ENCODE measurements at regions not wholly inside any gene's neighbourhood (a gene's known extent, or its start where the extent isn't known, plus 50 kb on each side); places are given as distances from the start of the nearest gene placed in this dataset.
"Not testable (repeated sequence)": the region's sequence is repeated elsewhere in the genome, so short reads cannot be mapped to it uniquely, and the experiment has no call there.

DNA sequence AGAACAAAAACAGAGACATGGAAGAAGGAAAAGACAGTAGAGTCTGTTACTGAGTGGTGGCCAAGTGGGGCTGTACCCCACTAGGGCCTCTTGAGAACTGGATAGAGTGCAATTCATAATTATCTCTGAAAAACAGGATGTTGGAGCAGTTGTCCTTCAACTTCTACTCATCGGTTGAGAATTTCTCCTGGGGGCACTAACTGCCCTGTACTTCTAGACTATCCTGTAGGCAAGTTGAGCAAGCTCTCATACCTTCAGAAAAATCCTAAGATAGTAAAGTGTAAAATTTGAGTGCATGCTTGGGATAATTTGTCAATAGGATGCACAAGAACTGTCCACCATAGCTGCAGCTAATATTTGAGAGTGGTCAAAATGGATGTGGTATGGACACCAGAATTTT, 179.7 kb upstream of the CNKSR2 start:
- no CpG with 5 or more reads among the region's 1 CpG for WGBS, 2 donors (ENCODE audit: extremely low coverage in 2 of 2, insufficient read length in 2 of 2, insufficient replicate concordance in 1 of 2)
- no peaks in the 10 kb centered on the region for H3K36me3 ChIP-seq (replicated peaks in 1 of 2; ENCODE audit: control insufficient read depth in 2 of 2, insufficient read depth in 2 of 2, low read length in 2 of 2)

DNA sequence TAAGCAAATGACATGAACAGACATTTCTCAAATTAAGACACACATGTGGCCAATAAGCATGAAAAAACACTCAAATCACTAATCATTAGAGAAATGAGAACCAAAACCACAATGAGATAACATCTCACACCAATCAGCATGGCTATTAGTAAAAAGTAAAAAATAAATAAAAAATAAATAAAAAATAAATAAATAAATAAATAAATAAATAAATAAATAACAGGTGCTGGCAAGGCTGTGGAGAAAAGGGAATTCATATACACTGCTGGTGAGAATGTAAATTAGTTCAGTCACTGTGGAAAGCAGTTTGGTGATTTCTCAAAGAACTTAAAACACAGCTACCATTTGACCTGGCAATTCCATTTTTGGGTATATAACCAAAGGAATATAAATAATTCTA, 167.1 kb upstream of the CNKSR2 start:
- no peak overlapping the region for H4K91ac ChIP-seq (ENCODE audit: low read depth, low read length, poor library complexity)
- H3K79me1 ChIP-seq (ENCODE audit: low read depth, low read length): no peaks in the 10 kb centered on the region
- no peak overlapping the region for H3K18ac ChIP-seq (ENCODE audit: low read length)
- H2BK12ac ChIP-seq (ENCODE audit: low read length): no peak overlapping the region
- no peak overlapping the region for H3K4me3 ChIP-seq (ENCODE audit: low read length in 2 of 2)
- no peaks in the 10 kb centered on the region for H3K36me3 ChIP-seq (replicated peaks in 1 of 2; ENCODE audit: control insufficient read depth in 2 of 2, insufficient read depth in 2 of 2, low read length in 2 of 2)
- H3K23ac ChIP-seq (ENCODE audit: low read depth, low read length, poor library complexity): no peak overlapping the region
- no peak overlapping the region for H4K8ac ChIP-seq (ENCODE audit: low read depth, low read length)
- no peak overlapping the region for H2AK5ac ChIP-seq (ENCODE audit: low read depth, low read length)
- no peak overlapping the region for H2BK5ac ChIP-seq (ENCODE audit: low read length)
- no peak overlapping the region for H2BK120ac ChIP-seq (ENCODE audit: low read depth, low read length)
- no peaks in the 10 kb centered on the region for H3K4me1 ChIP-seq (ENCODE audit: control insufficient read depth in 2 of 2, insufficient read depth in 1 of 2, low read depth in 1 of 2, low read length in 2 of 2)
- H2AFZ ChIP-seq (ENCODE audit: low read length): no peak overlapping the region
- H3K9ac ChIP-seq (ENCODE audit: low read depth, low read length, poor library complexity): no peak overlapping the region
- H3K27me3 ChIP-seq (ENCODE audit: control insufficient read depth in 3 of 3, insufficient read depth in 3 of 3, low read depth in 1 of 3, low read length in 3 of 3): no peaks in the 10 kb centered on the region
- H3K14ac ChIP-seq (ENCODE audit: low read length): no peak overlapping the region
- no peak overlapping the region for H3K4ac ChIP-seq (ENCODE audit: low read length)
- peaks cover 0 to 2% of the 10 kb centered on the region in 2 donors for H3K9me3 ChIP-seq (replicated peaks in 1 of 2; ENCODE audit: control insufficient read depth in 2 of 2, insufficient read depth in 1 of 2, low read depth in 1 of 2, low read length in 2 of 2)
- no peak overlapping the region for H3K4me2 ChIP-seq (ENCODE audit: insufficient read depth, low read length, poor library complexity, severe bottlenecking)
- H3K27ac ChIP-seq (replicated peaks; ENCODE audit: low read length): no peak overlapping the region
- H2BK15ac ChIP-seq (ENCODE audit: low read length): no peak overlapping the region
- no peak for DNase-seq (ENCODE audit: low spot score)

More for the DNA sequence above, 179.7 kb upstream of the CNKSR2 start:
- Histone ChIP-seq H3K4me1 (ENCODE audit: control insufficient read depth in 2 of 2, insufficient read depth in 1 of 2, low read depth in 1 of 2, low read length in 2 of 2) (no peaks in the 10 kb centered on the region), H3K4ac (ENCODE audit: low read length) (no peak overlapping the region), H3K27me3 (ENCODE audit: control insufficient read depth in 3 of 3, insufficient read depth in 3 of 3, low read depth in 1 of 3, low read length in 3 of 3) (no peaks in the 10 kb centered on the region), H2BK5ac (ENCODE audit: low read length) (no peak overlapping the region), H3K14ac (ENCODE audit: low read length) (no peak overlapping the region), H3K9ac (ENCODE audit: low read depth, low read length, poor library complexity) (no peak overlapping the region), H2BK120ac (ENCODE audit: low read depth, low read length) (no peak overlapping the region), H3K4me3 (ENCODE audit: low read length in 2 of 2) (no peak overlapping the region), H2BK12ac (ENCODE audit: low read length) (no peak overlapping the region), H3K18ac (ENCODE audit: low read length) (no peak overlapping the region), H3K4me2 (ENCODE audit: insufficient read depth, low read length, poor library complexity, severe bottlenecking) (no peak overlapping the region), H3K9me3 (replicated peaks in 1 of 2; ENCODE audit: control insufficient read depth in 2 of 2, insufficient read depth in 1 of 2, low read depth in 1 of 2, low read length in 2 of 2) (no peaks in the 10 kb centered on the region), H4K91ac (ENCODE audit: low read depth, low read length, poor library complexity) (no peak overlapping the region), H3K23ac (ENCODE audit: low read depth, low read length, poor library complexity) (no peak overlapping the region), H2AFZ (ENCODE audit: low read length) (no peak overlapping the region), H3K27ac (replicated peaks; ENCODE audit: low read length) (no peak overlapping the region), H4K8ac (ENCODE audit: low read depth, low read length) (no peak overlapping the region), H2AK5ac (ENCODE audit: low read depth, low read length) (no peak overlapping the region), H3K79me1 (ENCODE audit: low read depth, low read length) (no peaks in the 10 kb centered on the region), H2BK15ac (ENCODE audit: low read length) (no peak overlapping the region)
- no peak for DNase-seq (ENCODE audit: low spot score)

DNA sequence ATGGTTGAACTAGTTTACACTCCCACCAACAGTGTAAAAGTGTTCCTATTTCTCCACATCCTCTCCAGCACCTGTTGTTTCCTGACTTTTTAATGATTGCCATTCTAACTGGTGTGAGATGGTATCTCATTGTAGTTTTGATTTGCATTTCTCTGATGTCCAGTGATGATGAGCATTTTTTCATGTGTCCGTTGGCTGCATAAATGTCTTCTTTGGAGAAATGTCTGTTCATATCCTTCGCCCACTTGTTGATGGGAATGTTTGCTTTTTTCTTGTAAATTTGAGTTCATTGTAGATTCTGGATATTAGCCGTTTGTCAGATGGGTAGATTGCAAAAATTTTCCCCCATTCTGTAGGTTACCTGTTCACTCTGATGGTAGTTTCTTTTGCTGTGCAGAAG, 155.0 kb upstream of the CNKSR2 start:
- H3K9ac ChIP-seq (ENCODE audit: low read depth, low read length, poor library complexity); H3K9me3 ChIP-seq (replicated peaks in 1 of 2; ENCODE audit: control insufficient read depth in 2 of 2, insufficient read depth in 1 of 2, low read depth in 1 of 2, low read length in 2 of 2); H2BK12ac ChIP-seq (ENCODE audit: low read length); H3K27ac ChIP-seq (replicated peaks; ENCODE audit: low read length); H2AK5ac ChIP-seq (ENCODE audit: low read depth, low read length); H4K8ac ChIP-seq (ENCODE audit: low read depth, low read length); H3K18ac ChIP-seq (ENCODE audit: low read length); H3K14ac ChIP-seq (ENCODE audit: low read length); H3K79me1 ChIP-seq (ENCODE audit: low read depth, low read length); H2AFZ ChIP-seq (ENCODE audit: low read length); DNase-seq (ENCODE audit: low spot score); H3K4me1 ChIP-seq (ENCODE audit: control insufficient read depth in 2 of 2, insufficient read depth in 1 of 2, low read depth in 1 of 2, low read length in 2 of 2); H3K23ac ChIP-seq (ENCODE audit: low read depth, low read length, poor library complexity); H2BK5ac ChIP-seq (ENCODE audit: low read length); H2BK15ac ChIP-seq (ENCODE audit: low read length); H3K4me3 ChIP-seq (ENCODE audit: low read length in 2 of 2); H3K4ac ChIP-seq (ENCODE audit: low read length); H4K91ac ChIP-seq (ENCODE audit: low read depth, low read length, poor library complexity); H3K4me2 ChIP-seq (ENCODE audit: insufficient read depth, low read length, poor library complexity, severe bottlenecking); H2BK120ac ChIP-seq (ENCODE audit: low read depth, low read length); H3K27me3 ChIP-seq (ENCODE audit: control insufficient read depth in 3 of 3, insufficient read depth in 3 of 3, low read depth in 1 of 3, low read length in 3 of 3); H3K36me3 ChIP-seq (replicated peaks in 1 of 2; ENCODE audit: control insufficient read depth in 2 of 2, insufficient read depth in 2 of 2, low read length in 2 of 2): not testable (repeated sequence)
- WGBS, 2 donors (ENCODE audit: extremely low coverage in 2 of 2, insufficient read length in 2 of 2, insufficient replicate concordance in 1 of 2): no CpG with 5 or more reads among the region's 3 CpGs

- no peak overlapping the region for H3K18ac ChIP-seq (ENCODE audit: low read length)
- no peak overlapping the region for H2AFZ ChIP-seq (ENCODE audit: low read length)
- no peak overlapping the region for H3K9ac ChIP-seq (ENCODE audit: low read depth, low read length, poor library complexity)
- H3K4me2 ChIP-seq (ENCODE audit: insufficient read depth, low read length, poor library complexity, severe bottlenecking): no peak overlapping the region
- H3K4me3 ChIP-seq (ENCODE audit: low read length in 2 of 2): no peak overlapping the region
- no peak overlapping the region for H3K23ac ChIP-seq (ENCODE audit: low read depth, low read length, poor library complexity)
- no peak overlapping the region for H4K8ac ChIP-seq (ENCODE audit: low read depth, low read length)
- H2BK15ac ChIP-seq (ENCODE audit: low read length): no peak overlapping the region
- no peak overlapping the region for H3K27ac ChIP-seq (replicated peaks; ENCODE audit: low read length)
- no peaks in the 10 kb centered on the region for H3K79me1 ChIP-seq (ENCODE audit: low read depth, low read length)
- H3K4ac ChIP-seq (ENCODE audit: low read length): no peak overlapping the region
- H3K36me3 ChIP-seq (replicated peaks in 1 of 2; ENCODE audit: control insufficient read depth in 2 of 2, insufficient read depth in 2 of 2, low read length in 2 of 2): no peaks in the 10 kb centered on the region
- no peak for DNase-seq (ENCODE audit: low spot score)
- no peaks in the 10 kb centered on the region for H3K4me1 ChIP-seq (ENCODE audit: control insufficient read depth in 2 of 2, insufficient read depth in 1 of 2, low read depth in 1 of 2, low read length in 2 of 2)
- no peak overlapping the region for H4K91ac ChIP-seq (ENCODE audit: low read depth, low read length, poor library complexity)
- H2BK5ac ChIP-seq (ENCODE audit: low read length): no peak overlapping the region
- H2BK12ac ChIP-seq (ENCODE audit: low read length): no peak overlapping the region
- no peak overlapping the region for H2AK5ac ChIP-seq (ENCODE audit: low read depth, low read length)
- WGBS, 2 donors (ENCODE audit: extremely low coverage in 2 of 2, insufficient read length in 2 of 2, insufficient replicate concordance in 1 of 2): no CpG with 5 or more reads among the region's 1 CpG
- H3K9me3 ChIP-seq (replicated peaks in 1 of 2; ENCODE audit: control insufficient read depth in 2 of 2, insufficient read depth in 1 of 2, low read depth in 1 of 2, low read length in 2 of 2): no peaks in the 10 kb centered on the region
- no peak overlapping the region for H2BK120ac ChIP-seq (ENCODE audit: low read depth, low read length)
- no peaks in the 10 kb centered on the region for H3K27me3 ChIP-seq (ENCODE audit: control insufficient read depth in 3 of 3, insufficient read depth in 3 of 3, low read depth in 1 of 3, low read length in 3 of 3)
- H3K14ac ChIP-seq (ENCODE audit: low read length): no peak overlapping the region
Measured at GRCh38 chrX:21225643-21226042, 148.6 kb upstream of the CNKSR2 start.
